Activated CD4-positive, alpha-beta T cell treated with anti-CD3 and anti-CD28 coated beads, Interleukin-2, amount 10 ng/mL, durations not matched to agents 24 days and 14 days (primary cell): ENCODE measurements at regions not wholly inside any gene's neighbourhood (a gene's known extent, or its start where the extent isn't known, plus 50 kb on each side); places are given as distances from the start of the nearest gene placed in this dataset.

Experiments used
- DNase-seq: peaks from one replicate; pipeline ENCODE4 v3.0.0; 2022
- H3K27ac Mint-ChIP-seq: one replicate; pipeline ENCODE4 v1.8.0; 2022; ENCODE audit warnings: mild to moderate bottlenecking, mixed read lengths
- H3K27me3 Mint-ChIP-seq: one replicate; pipeline ENCODE4 v1.8.0; 2022; ENCODE audit warnings: mixed read lengths
- H3K36me3 Mint-ChIP-seq: one replicate; pipeline ENCODE4 v1.8.0; 2022; ENCODE audit warnings: low read depth, mild to moderate bottlenecking, mixed read lengths
- H3K4me1 Mint-ChIP-seq: one replicate; pipeline ENCODE4 v1.8.0; 2021; ENCODE audit warnings: mixed read lengths
- H3K4me3 Mint-ChIP-seq: one replicate; pipeline ENCODE4 v1.8.0; 2022; ENCODE audit warnings: mild to moderate bottlenecking, moderate library complexity, mixed read lengths
- H3K9me3 Mint-ChIP-seq: one replicate; pipeline ENCODE4 v1.8.0; 2021; ENCODE audit warnings: mixed read lengths
- intact Hi-C: fragments of 100-400 bp; cut with micrococcal nuclease; formaldehyde crosslinking; loops from one replicate; pipeline ENCODE4 v1.15.1; 2023

GRCh38 chr2:12116228-12116750 is 369.9 kb downstream of the LPIN1 start:
- H3K36me3 Mint-ChIP-seq: no peaks in the 10 kb centered on the region
- H3K9me3 Mint-ChIP-seq: no peaks in the 10 kb centered on the region
- no peak overlapping the region for H3K4me3 Mint-ChIP-seq
- peaks cover 4% of the 10 kb centered on the region for H3K27me3 Mint-ChIP-seq
- H3K4me1 Mint-ChIP-seq: no peaks in the 10 kb centered on the region
- no peak overlapping the region for H3K27ac Mint-ChIP-seq
- no peak for DNase-seq
- intact Hi-C loops: no loop called here

- Mint-ChIP-seq H3K36me3 (no peaks in the 10 kb centered on the region), H3K4me3 (no peak overlapping the region), H3K27ac (no peak overlapping the region), H3K4me1 (no peaks in the 10 kb centered on the region), H3K27me3 (peaks cover 3% of the 10 kb centered on the region), H3K9me3 (no peaks in the 10 kb centered on the region)
- intact Hi-C loops: no loop called here
- no peak for DNase-seq
Measured at GRCh38 chr2:12119841-12120240, 373.4 kb downstream of the LPIN1 start.

- Mint-ChIP-seq H3K4me1 (no peaks in the 10 kb centered on the region), H3K9me3 (no peaks in the 10 kb centered on the region), H3K27me3 (peaks cover 3% of the 10 kb centered on the region), H3K4me3 (no peak overlapping the region), H3K36me3 (no peaks in the 10 kb centered on the region), H3K27ac (no peak overlapping the region)
- no peak for DNase-seq
- intact Hi-C loops: no loop called here
Measured at GRCh38 chr2:12120281-12121150, 374.1 kb downstream of the LPIN1 start.

- intact Hi-C loops: loop anchor here (5.0 kb wide), 1 partner anchor 593 kb away; the partner anchor contains the start of gene TRIB2
- Mint-ChIP-seq H3K27me3 (no peaks in the 10 kb centered on the region), H3K4me3 (no peak overlapping the region), H3K27ac (no peak overlapping the region), H3K36me3 (no peaks in the 10 kb centered on the region), H3K4me1 (peaks cover 7% of the 10 kb centered on the region), H3K9me3 (peaks cover 9% of the 10 kb centered on the region)
- DNase-seq: no peak
Measured at GRCh38 chr2:12124790-12125189, 378.4 kb downstream of the LPIN1 start.

- no peak overlapping the region for H3K4me3 Mint-ChIP-seq
- no peaks in the 10 kb centered on the region for H3K36me3 Mint-ChIP-seq
- intact Hi-C loops: loop anchor here (5.0 kb wide), 1 partner anchor 591 kb away; the partner anchor contains the start of gene TRIB2
- no peaks in the 10 kb centered on the region for H3K27me3 Mint-ChIP-seq
- H3K4me1 Mint-ChIP-seq: peaks cover 7% of the 10 kb centered on the region
- peaks cover 9% of the 10 kb centered on the region for H3K9me3 Mint-ChIP-seq
- no peak for DNase-seq
- no peak overlapping the region for H3K27ac Mint-ChIP-seq
Measured at GRCh38 chr2:12126318-12126717, 379.9 kb downstream of the LPIN1 start.

- H3K36me3 Mint-ChIP-seq: no peaks in the 10 kb centered on the region
- peaks cover 9% of the 10 kb centered on the region for H3K9me3 Mint-ChIP-seq
- peak overlapping the region; percentile 64 for H3K4me3 Mint-ChIP-seq
- H3K27ac Mint-ChIP-seq: peak overlapping the region; percentile 57
- H3K27me3 Mint-ChIP-seq: no peaks in the 10 kb centered on the region
- intact Hi-C loops: loop anchor here (5.0 kb wide), 1 partner anchor 590 kb away; the partner anchor contains the start of gene TRIB2
- peak; percentile 68 for DNase-seq
- peaks cover 7% of the 10 kb centered on the region for H3K4me1 Mint-ChIP-seq
Measured at GRCh38 chr2:12127638-12128037, 381.2 kb downstream of the LPIN1 start.

- intact Hi-C loops: no loop called here
- DNase-seq: no peak
- Mint-ChIP-seq H3K9me3 (peaks cover 12% of the 10 kb centered on the region), H3K27ac (no peak overlapping the region), H3K36me3 (no peaks in the 10 kb centered on the region), H3K4me1 (peaks cover 4% of the 10 kb centered on the region), H3K4me3 (no peak overlapping the region), H3K27me3 (peaks cover 14% of the 10 kb centered on the region)
Measured at GRCh38 chr2:12131975-12132374, 385.5 kb downstream of the LPIN1 start.

- peaks cover 6% of the 10 kb centered on the region for H3K9me3 Mint-ChIP-seq
- H3K4me3 Mint-ChIP-seq: no peak overlapping the region
- H3K27me3 Mint-ChIP-seq: peaks cover 23% of the 10 kb centered on the region
- intact Hi-C loops: no loop called here
- DNase-seq: no peak
- H3K4me1 Mint-ChIP-seq: no peaks in the 10 kb centered on the region
- no peaks in the 10 kb centered on the region for H3K36me3 Mint-ChIP-seq
- H3K27ac Mint-ChIP-seq: no peak overlapping the region
Measured at GRCh38 chr2:12141618-12142258, 395.3 kb downstream of the LPIN1 start.

- Mint-ChIP-seq H3K4me3 (no peak overlapping the region), H3K27me3 (peaks cover 20% of the 10 kb centered on the region), H3K4me1 (peaks cover 1% of the 10 kb centered on the region), H3K36me3 (no peaks in the 10 kb centered on the region), H3K27ac (no peak overlapping the region), H3K9me3 (no peaks in the 10 kb centered on the region)
- intact Hi-C loops: no loop called here
- no peak for DNase-seq
Measured at GRCh38 chr2:12151716-12152115, 405.3 kb downstream of the LPIN1 start.

- H3K36me3 Mint-ChIP-seq: no peaks in the 10 kb centered on the region
- H3K27ac Mint-ChIP-seq: no peak overlapping the region
- intact Hi-C loops: no loop called here
- no peaks in the 10 kb centered on the region for H3K9me3 Mint-ChIP-seq
- no peak overlapping the region for H3K4me3 Mint-ChIP-seq
- peaks cover 1% of the 10 kb centered on the region for H3K4me1 Mint-ChIP-seq
- H3K27me3 Mint-ChIP-seq: peaks cover 23% of the 10 kb centered on the region
- DNase-seq: no peak
Measured at GRCh38 chr2:12152888-12153287, 406.5 kb downstream of the LPIN1 start.

GRCh38 chr2:12155303-12156051 is 409.0 kb downstream of the LPIN1 start:
- peaks cover 2% of the 10 kb centered on the region for H3K9me3 Mint-ChIP-seq
- no peak overlapping the region for H3K4me3 Mint-ChIP-seq
- intact Hi-C loops: no loop called here
- H3K4me1 Mint-ChIP-seq: peaks cover 2% of the 10 kb centered on the region
- no peaks in the 10 kb centered on the region for H3K36me3 Mint-ChIP-seq
- H3K27me3 Mint-ChIP-seq: peaks cover 25% of the 10 kb centered on the region
- no peak overlapping the region for H3K27ac Mint-ChIP-seq
- DNase-seq: no peak

GRCh38 chr2:12156349-12156748 is 409.9 kb downstream of the LPIN1 start:
- intact Hi-C loops: no loop called here
- H3K36me3 Mint-ChIP-seq: no peaks in the 10 kb centered on the region
- peaks cover 5% of the 10 kb centered on the region for H3K9me3 Mint-ChIP-seq
- no peak for DNase-seq
- H3K4me3 Mint-ChIP-seq: no peak overlapping the region
- peaks cover 28% of the 10 kb centered on the region for H3K27me3 Mint-ChIP-seq
- peaks cover 2% of the 10 kb centered on the region for H3K4me1 Mint-ChIP-seq
- no peak overlapping the region for H3K27ac Mint-ChIP-seq

GRCh38 chr2:12161085-12161484 is 414.7 kb downstream of the LPIN1 start:
- Mint-ChIP-seq H3K4me3 (no peak overlapping the region), H3K36me3 (no peaks in the 10 kb centered on the region), H3K4me1 (peaks cover 7% of the 10 kb centered on the region), H3K27ac (no peak overlapping the region), H3K27me3 (peaks cover 22% of the 10 kb centered on the region), H3K9me3 (peaks cover 5% of the 10 kb centered on the region)
- DNase-seq: no peak
- intact Hi-C loops: no loop called here
